Inflammatory macrophage treated with lipopolysaccharide for 1 hour (primary cell): ENCODE measurements at regions not wholly inside any gene's neighbourhood (a gene's known extent, or its start where the extent isn't known, plus 50 kb on each side); places are given as distances from the start of the nearest gene placed in this dataset.
"Not testable (repeated sequence)": the region's sequence is repeated elsewhere in the genome, so short reads cannot be mapped to it uniquely, and the experiment has no call there.

Source experiments
- DNase-seq, 2 donors: peaks; one replicate each; pipeline ENCODE4 v3.0.0-alpha.2; 2020 to 2022

DNA sequence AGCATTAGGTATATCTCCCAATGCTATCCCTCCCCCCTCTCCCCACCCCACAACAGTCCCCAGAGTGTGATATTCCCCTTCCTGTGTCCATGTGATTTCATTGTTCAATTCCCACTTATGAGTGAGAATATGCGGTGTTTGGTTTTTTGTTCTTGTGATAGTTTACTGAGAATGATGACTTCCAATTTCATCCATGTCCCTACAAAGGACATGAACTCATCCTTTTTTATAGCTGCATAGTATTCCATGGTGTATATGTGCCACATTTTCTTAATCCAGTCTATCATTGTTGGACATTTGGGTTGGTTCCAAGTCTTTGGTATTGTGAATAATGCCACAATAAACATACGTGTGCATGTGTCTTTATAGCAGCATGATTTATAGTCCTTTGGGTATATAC lies 194.6 kb upstream of the WSB1 start:
- not testable (repeated sequence) for DNase-seq

DNA sequence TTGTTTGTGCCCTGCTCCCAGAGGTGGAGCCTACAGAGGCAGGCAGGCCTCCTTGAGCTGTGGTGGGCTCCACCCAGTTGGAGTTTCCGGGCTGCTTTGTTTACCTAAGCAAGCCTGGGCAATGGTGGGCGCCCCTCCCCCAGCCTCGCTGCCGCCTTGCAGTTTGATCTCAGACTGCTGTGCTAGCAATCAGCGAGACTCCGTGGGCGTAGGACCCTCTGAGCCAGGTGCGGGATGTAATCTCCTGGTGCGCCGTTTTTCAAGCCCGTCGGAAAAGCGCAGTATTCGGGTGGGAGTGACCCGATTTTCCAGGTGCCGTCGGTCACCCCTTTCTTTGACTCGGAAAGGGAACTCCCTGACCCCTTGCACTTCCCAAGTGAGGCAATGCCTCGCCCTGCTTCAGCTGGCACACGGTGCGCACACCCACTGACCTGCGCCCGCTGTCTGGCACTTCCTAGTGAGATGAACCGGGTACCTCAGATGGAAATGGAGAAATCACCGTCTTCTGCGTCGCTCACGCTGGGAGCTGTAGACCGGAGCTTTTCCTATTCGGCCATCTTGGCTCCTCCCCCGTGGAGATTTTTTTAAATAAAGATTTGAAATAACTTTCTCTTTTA lies 189.2 kb upstream of the WSB1 start:
- not testable (repeated sequence) for DNase-seq

- DNase-seq: no peak
These were observed 188.3 kb upstream of the WSB1 start for GRCh38 chr17:27105636-27106035.

DNA sequence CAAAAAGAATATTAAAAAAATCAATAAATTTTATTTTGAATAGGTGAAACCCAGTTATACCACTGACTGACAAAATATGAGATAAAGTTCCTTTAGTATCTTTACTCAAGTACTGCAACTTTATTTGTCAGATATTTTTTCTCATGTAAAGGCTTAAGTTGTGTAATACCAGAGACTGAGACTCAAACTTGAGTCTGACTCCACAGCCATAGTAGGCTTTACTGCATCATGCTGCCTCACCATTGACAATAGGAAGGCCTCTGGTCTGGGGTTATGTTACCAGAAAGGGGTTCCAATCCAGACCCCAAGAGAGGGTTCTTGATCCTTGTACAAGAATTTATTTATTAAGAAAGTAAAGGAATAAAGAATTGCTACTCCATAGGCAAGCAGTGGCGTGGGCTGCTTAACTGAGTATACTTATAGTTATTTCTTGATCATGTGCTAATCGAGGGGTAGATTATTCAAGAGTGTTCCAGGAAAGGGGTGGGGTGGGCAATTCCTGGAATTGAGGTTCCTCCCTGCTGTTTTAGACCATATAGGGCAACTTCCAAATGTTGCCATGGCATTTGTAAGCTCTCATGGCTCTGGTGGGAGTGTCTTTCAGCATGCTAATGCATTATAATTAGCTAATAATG lies 187.4 kb upstream of the WSB1 start:
- DNase-seq: peak in 1 of 2 donors; percentile 7

DNA sequence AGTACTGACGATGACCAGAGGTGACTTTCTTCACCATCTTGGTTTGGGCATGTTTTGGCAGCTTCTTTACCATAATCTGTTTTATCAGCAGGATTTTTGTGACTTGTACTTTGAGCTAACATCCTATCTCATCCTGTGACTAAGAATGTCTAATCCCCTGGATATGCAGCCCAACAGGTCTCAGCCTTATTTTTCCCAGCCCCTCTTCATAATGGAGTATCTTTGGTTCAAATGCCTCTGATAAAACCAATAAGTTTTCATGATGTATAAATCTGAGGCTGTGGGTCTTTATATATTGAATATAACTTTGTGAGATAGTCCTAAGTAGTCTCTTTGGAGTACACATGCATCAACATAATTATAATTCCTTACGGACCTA lies 186.9 kb upstream of the WSB1 start:
- DNase-seq: no peak

DNA sequence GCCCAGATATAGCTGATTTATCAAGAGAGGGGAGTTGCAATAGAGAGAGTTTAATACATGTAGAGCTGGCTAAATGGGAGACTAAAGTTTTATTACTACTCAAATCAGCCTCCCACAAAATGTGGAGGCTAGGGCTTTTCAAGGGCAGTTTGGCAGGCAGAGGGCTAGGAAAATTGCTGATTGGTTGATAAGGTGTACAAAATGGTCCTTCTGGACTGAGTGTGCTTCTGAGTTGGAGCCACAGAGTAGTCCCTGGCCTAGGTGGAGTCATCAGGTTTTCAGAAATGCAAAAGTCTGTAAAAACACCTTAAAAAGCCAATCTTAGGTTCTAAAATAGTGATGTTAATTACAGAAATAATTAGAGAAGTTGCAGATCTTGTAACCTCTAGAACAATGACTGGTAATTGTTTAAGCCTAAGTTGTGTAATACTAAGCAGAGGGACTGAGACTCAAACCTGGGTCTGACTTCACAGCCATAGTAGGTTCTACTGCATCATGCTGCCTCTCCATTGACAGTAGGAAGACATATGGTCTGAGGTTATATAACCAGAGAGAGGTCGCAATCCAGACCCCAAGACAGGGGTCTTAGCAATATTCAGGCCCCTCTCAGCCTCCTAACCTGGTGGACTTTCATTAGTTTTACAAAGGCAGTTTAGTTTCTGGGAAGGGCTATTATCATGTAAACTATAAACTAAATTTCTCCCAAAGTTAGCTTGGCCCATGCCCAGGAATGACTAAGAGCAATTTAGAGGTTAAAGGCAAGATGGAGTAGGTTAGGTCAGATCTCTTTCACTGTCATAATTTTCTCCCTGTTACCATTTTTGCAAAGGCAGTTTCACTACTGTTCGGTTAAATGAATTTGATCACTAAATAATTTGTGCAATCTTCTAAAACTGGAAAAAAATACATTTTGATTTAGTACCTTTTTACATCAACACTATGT lies 186.3 kb upstream of the WSB1 start:
- DNase-seq: not testable (repeated sequence)

DNA sequence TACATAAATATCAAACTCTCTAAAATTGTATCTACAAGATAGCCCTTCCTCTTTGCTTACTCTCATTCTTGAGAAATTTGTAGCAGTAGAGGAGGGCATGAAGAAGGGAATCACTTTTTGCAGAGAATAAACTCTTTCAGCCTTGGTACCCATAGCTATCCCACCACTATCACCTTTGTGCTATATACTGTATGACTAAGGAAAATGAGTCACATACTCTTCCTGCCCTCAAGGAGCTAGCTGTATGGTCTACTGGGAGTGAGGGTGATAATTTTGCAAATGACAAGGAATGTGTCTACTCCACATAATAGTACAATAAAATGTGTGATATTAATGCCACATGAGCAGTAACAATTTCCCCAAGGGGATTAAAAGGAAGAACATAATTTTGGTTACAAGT lies 184.6 kb upstream of the WSB1 start:
- DNase-seq: no peak

DNA sequence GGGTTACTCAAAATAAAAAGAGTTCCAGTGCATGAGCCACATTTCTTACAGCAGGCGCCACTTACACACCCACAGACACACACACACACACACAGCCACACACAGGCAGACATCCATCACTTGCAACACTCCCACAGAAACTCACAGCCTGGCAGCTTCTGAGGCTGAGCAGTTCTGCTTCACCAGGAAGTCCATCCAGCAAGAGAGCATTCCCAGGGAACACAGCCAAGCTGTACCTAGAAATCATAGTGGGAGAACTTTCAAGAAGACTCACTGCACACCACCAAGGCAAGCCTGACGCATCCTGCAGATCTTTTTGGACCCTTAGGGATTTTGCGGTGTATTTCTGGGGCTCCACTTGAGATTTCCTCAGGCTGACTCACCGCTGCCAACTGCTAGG lies 140.9 kb upstream of the WSB1 start:
- DNase-seq: no peak

DNA sequence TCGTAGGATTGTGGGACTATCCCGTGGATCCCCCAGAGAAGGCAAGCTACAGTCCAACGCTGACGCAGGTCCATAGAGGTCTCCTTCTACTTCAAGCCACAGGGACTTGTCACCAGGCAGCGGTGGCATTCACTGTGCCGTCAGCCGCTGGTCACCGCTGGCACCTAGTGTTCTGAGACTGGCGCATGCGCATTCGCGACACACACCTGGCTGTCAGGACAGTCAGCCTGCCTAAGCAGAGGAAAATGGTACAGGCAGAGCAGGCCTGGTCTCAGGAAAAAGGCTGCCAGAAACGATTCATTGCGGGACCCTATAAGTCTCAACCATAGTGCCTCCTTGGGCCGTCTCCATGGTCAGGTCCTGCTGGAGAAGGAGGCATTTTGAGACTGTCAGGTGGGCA lies 138.0 kb upstream of the WSB1 start:
- no peak for DNase-seq

GRCh38 chr17:27157297-27157696 lies 136.6 kb upstream of the WSB1 start:
- DNase-seq: no peak

- DNase-seq: no peak
These were observed 136.0 kb upstream of the WSB1 start for GRCh38 chr17:27157898-27158297.

- DNase-seq: no peak
These were observed 135.5 kb upstream of the WSB1 start for GRCh38 chr17:27158382-27158781.

GRCh38 chr17:27180322-27180721 lies 113.6 kb upstream of the WSB1 start:
- DNase-seq: no peak

DNA sequence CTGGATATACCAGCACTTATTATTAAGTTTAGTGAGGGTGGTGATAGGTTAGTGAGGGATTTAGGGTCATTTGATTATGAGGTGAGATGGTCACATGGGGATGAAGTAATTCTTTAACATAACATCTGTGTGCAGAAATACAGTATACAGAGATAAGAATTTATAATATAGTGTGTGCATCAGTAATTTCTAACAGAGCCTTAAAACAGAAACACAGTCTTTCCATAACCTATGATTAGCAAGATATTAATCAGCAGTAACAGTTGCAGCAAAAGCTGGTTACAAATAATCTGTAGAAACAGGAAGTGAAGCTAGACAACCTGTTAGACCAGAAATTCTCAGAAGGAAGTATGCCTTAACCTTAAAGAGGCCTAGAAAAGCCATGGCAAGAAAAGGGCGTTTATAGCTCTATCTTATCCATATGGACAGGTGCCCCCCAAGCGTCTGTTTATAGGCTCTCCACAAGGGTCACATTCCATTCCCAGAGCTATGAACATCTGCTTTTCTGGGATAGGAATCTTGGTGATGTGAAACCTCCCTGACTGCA lies 112.5 kb upstream of the WSB1 start:
- DNase-seq: peak; percentile 22 to 27

GRCh38 chr17:27181935-27182334 lies 112.0 kb upstream of the WSB1 start:
- DNase-seq: no peak

DNA sequence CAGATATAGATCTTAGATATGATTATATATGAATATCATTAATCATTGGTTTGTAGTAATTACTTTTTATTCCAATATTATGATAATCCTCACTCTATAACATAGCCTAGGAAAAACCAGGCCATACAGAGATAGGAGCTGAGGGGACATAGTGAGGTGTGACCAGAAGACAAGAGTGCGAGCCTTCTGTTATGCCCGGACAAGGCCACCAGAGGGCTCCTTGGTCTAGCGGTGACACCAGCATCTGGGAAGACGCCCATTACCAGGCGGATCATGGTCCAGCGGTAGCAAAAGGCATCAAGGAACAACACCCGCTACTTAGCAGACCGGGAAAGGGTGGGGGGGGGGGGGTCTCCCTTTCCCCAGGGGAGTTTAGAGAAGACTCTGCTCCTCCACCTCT lies 96.4 kb upstream of the WSB1 start:
- peak in 1 of 2 donors; percentile 9 for DNase-seq

GRCh38 chr17:27199948-27200347 lies 94.0 kb upstream of the WSB1 start:
- DNase-seq: no peak

GRCh38 chr17:27200476-27200875 lies 93.4 kb upstream of the WSB1 start:
- DNase-seq: no peak

GRCh38 chr17:27203241-27203640 lies 90.7 kb upstream of the WSB1 start:
- peak in 1 of 2 donors; percentile 18 for DNase-seq

GRCh38 chr17:27206447-27206846 lies 87.5 kb upstream of the WSB1 start:
- DNase-seq: peak; percentile 46 to 56

DNA sequence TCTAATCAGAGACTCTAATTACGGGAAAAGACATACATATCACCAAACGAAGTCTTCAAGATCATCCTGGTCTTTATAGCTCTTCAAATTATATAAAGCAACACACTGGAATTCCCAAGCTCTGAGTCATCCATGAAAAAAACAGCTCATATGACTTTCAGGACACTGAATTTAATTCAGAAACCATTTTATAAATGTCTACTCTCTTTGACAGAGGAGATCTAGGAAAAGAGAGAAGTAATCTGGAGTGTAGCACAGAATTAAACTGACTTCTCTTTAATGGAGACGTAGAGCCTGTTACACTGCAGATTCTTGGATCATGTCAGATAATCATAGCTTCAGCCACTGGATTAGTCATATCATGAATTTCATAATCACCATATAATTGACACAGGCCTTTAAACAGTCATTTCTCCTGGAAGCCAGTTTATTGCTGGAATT lies 86.8 kb upstream of the WSB1 start:
- DNase-seq: peak; percentile 79 to 83

GRCh38 chr17:27208370-27208769 lies 85.5 kb upstream of the WSB1 start:
- not testable (repeated sequence) for DNase-seq

GRCh38 chr17:27209316-27209715 lies 84.6 kb upstream of the WSB1 start:
- no peak for DNase-seq
